Testis (tissue), 2 donors: ENCODE measurements at regions not wholly inside any gene's neighbourhood (a gene's known extent, or its start where the extent isn't known, plus 50 kb on each side); places are given as distances from the start of the nearest gene placed in this dataset.

Experiments used
- DNase-seq: peaks from one replicate; pipeline ENCODE4 v3.0.0-alpha.2; 2019
- H3K27ac ChIP-seq, 2 donors: fragments of 200-600 bp; sonication (generic); one replicate each; pipeline ENCODE4 v1.5.1; 2019
- H3K27me3 ChIP-seq: fragments of 200-600 bp; sonication (generic); one replicate; pipeline ENCODE4 v1.5.1; 2019
- H3K36me3 ChIP-seq: fragments of 200-600 bp; sonication (generic); one replicate; pipeline ENCODE4 v1.5.1; 2017; ENCODE audit warnings: low read depth; ENCODE audit errors: missing control alignments
- H3K4me1 ChIP-seq: fragments of 200-600 bp; sonication (generic); one replicate; pipeline ENCODE4 v1.5.1; 2019
- H3K4me3 ChIP-seq, 2 donors: fragments of 200-600 bp; sonication (generic); one replicate each; pipeline ENCODE4 v1.5.1; 2017 to 2019
- H3K9me3 ChIP-seq: fragments of 200-600 bp; sonication (generic); one replicate; pipeline ENCODE4 v1.5.1; 2017
- CTCF ChIP-seq, 3 experiments: fragments of 450-650 bp in 2 of 3; fragments of 200-600 bp in 1 of 3; sonication (generic) in 1 of 3; IDR thresholded peaks; one replicate each; pipeline ENCODE4 v1.5.1; 2016 to 2019; ENCODE audit warnings: antibody characterized with exemption in 3 of 3, mild to moderate bottlenecking in 2 of 3, moderate library complexity in 1 of 3
- POLR2A ChIP-seq: fragments of 450-650 bp; IDR thresholded peaks from one replicate; pipeline ENCODE4 v1.6.1; 2017; ENCODE audit warnings: antibody characterized with exemption, mild to moderate bottlenecking, moderate library complexity
- WGBS, 2 donors: methylation state at CpG; one replicate each; pipeline ENCODE4 v1.1.5; 2018; 5-methylcytosine and 5-hydroxymethylcytosine counted together
- intact Hi-C: fragments of 100-400 bp; cut with DNase I; formaldehyde crosslinking; loops from one replicate; pipeline ENCODE4 v1.15.1; 2023; ENCODE audit warnings: low total_unique reads

GRCh38 chr6:92690997-92691599 lies 728.3 kb downstream of the EPHA7 start:
- Histone ChIP-seq H3K27ac (no peak overlapping the region), H3K9me3 (no peaks in the 10 kb centered on the region), H3K36me3 (no peaks in the 10 kb centered on the region), H3K27me3 (no peaks in the 10 kb centered on the region), H3K4me1 (no peaks in the 10 kb centered on the region), H3K4me3 (no peak overlapping the region)
- intact Hi-C loops, result no loop called here
- 43 to 62% methylated on average over 2 of the region's 2 CpGs for WGBS, 2 donors
- TF ChIP-seq POLR2A (no peak), CTCF (IDR thresholded peaks at IDR 0.05) (no peak)
- no peak for DNase-seq

GRCh38 chr6:92688342-92688741 lies 731.0 kb downstream of the EPHA7 start:
- H3K9me3 ChIP-seq, result no peaks in the 10 kb centered on the region
- TF ChIP-seq POLR2A (no peak), CTCF (IDR thresholded peaks at IDR 0.05) (no peak)
- intact Hi-C loops, result no loop called here
- H3K27me3 ChIP-seq, result no peaks in the 10 kb centered on the region
- H3K36me3 ChIP-seq, result no peaks in the 10 kb centered on the region
- no peak overlapping the region for H3K4me3 ChIP-seq
- no peak overlapping the region for H3K27ac ChIP-seq
- H3K4me1 ChIP-seq, result no peaks in the 10 kb centered on the region
- no peak for DNase-seq
- 64 to 72% methylated on average over 2 of the region's 2 CpGs for WGBS, 2 donors

- WGBS, 2 donors, result 89 to 92% methylated on average over 2 of the region's 2 CpGs
Observed at GRCh38 chr6:92687278-92687677, 732.1 kb downstream of the EPHA7 start.

GRCh38 chr6:92684386-92684785 lies 735.0 kb downstream of the EPHA7 start:
- no peak for DNase-seq
- no peak overlapping the region for H3K27ac ChIP-seq
- H3K27me3 ChIP-seq, result no peaks in the 10 kb centered on the region
- H3K4me3 ChIP-seq, result no peak overlapping the region
- H3K36me3 ChIP-seq, result no peaks in the 10 kb centered on the region
- TF ChIP-seq CTCF (IDR thresholded peaks at IDR 0.05) (no peak), POLR2A (no peak)
- intact Hi-C loops, result no loop called here
- H3K4me1 ChIP-seq, result no peaks in the 10 kb centered on the region
- H3K9me3 ChIP-seq, result no peaks in the 10 kb centered on the region
- 83 to 88% methylated on average over 1 of the region's 1 CpG for WGBS, 2 donors

More at GRCh38 chr6:92687278-92687677, 732.1 kb downstream of the EPHA7 start:
- Histone ChIP-seq H3K9me3 (no peaks in the 10 kb centered on the region), H3K4me3 (no peak overlapping the region), H3K36me3 (no peaks in the 10 kb centered on the region), H3K4me1 (no peaks in the 10 kb centered on the region), H3K27ac (no peak overlapping the region), H3K27me3 (no peaks in the 10 kb centered on the region)
- TF ChIP-seq CTCF (IDR thresholded peaks at IDR 0.05) (no peak), POLR2A (no peak)
- intact Hi-C loops, result no loop called here
- no peak for DNase-seq

GRCh38 chr6:92683748-92684147 lies 735.6 kb downstream of the EPHA7 start:
- TF ChIP-seq CTCF (IDR thresholded peaks at IDR 0.05) (no peak), POLR2A (no peak)
- Histone ChIP-seq H3K4me3 (no peak overlapping the region), H3K4me1 (no peaks in the 10 kb centered on the region), H3K36me3 (no peaks in the 10 kb centered on the region), H3K27ac (no peak overlapping the region), H3K27me3 (no peaks in the 10 kb centered on the region), H3K9me3 (no peaks in the 10 kb centered on the region)
- DNase-seq, result no peak
- intact Hi-C loops, result no loop called here
- WGBS, 2 donors, result 93 to 95% methylated on average over 2 of the region's 2 CpGs
